Endothelial cell of hepatic sinusoid (primary cell): ENCODE measurements at regions not wholly inside any gene's neighbourhood (a gene's known extent, or its start where the extent isn't known, plus 50 kb on each side); places are given as distances from the start of the nearest gene placed in this dataset.
"Not testable (repeated sequence)": the region's sequence is repeated elsewhere in the genome, so short reads cannot be mapped to it uniquely, and the experiment has no call there.

Source experiments
- in situ Hi-C: cut with HindIII; loops from 2 replicates; pipeline ENCODE4 v1.10.0; 2017; ENCODE audit warnings: low sequenced_read_pairs

DNA sequence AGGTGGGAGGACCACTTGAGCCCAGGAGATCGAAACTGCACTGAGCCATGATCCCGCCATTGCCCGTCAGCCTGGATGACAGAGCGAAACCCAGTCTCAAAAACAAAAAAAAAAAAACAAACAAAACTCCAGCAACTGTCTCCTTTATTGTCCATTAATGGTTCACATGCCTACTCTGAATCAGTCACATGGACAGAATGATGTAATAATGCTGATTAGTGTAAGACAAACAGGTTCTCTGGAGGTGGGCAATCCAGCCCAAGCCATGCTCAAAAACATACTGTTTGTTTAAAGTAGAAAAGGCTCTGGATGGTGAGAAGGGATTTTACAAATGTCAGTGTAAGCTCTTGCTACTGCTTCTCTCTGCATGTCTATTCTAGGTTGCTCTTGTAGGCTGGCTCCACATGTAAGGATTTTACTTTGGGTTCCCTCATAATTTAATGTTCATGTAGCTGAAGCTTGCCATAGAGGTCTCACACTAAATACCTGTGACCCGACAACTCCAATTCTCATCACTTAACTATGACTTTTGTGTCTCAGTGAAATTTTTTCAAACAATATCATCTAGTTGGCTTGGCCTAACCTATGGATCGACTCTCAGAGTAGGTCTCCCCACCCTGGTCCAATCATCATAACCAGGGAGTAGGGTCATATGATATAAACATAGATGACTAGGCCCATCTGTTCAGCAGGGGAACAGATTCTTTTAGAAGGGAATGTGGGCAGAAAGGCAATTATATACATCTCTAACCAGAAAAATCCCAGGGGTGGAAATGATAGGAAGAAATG lies 83.9 kb upstream of the SLC39A10 start:
- in situ Hi-C loops = no loop called here

- in situ Hi-C loops = no loop called here
Measured at GRCh38 chr2:195570329-195570728, 86.7 kb upstream of the SLC39A10 start.

DNA sequence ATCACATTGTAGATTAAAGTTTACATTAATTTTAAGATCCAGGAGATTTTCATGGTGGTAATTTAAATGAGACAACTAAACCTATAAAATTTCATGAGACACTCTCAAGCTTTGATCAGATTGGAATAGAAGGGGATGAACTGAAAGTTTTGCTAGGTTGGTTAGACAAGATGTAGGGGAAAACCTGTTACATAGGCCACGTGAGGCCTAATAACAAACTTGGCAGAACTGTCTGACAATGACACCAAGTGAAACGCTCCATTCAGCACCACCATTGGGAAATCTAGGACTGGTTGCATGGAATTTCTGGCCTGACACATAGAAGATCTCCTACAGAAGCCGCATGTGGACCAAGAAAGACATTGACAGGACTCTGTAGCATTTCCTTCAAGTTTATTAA lies 87.8 kb upstream of the SLC39A10 start:
- in situ Hi-C loops = no loop called here

DNA sequence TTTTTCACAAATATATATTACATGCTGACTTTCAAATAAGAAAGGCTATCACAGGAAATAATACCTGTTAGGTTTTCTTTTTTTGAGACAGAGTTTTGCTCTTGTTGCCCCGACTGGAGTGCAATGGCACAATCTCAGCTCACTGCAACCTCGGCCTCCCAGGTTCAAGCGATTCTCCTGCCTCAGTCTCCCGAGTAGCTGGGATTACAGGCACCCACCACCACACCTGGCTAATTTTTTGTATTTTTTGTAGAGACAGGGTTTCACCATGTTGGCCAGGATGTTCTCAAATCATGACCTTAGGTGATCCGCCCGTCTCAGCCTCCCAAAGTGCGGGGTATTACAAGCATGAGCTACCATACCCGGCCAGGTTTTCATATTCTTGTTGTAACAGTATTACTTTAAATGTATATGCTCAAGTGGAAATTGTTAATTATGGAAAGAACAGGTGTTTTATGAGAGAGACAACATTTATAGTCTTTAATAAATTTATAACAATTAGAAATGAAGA lies 92.3 kb upstream of the SLC39A10 start:
- in situ Hi-C loops = not testable (repeated sequence)

GRCh38 chr2:195563857-195564512 lies 93.0 kb upstream of the SLC39A10 start:
- in situ Hi-C loops = no loop called here

DNA sequence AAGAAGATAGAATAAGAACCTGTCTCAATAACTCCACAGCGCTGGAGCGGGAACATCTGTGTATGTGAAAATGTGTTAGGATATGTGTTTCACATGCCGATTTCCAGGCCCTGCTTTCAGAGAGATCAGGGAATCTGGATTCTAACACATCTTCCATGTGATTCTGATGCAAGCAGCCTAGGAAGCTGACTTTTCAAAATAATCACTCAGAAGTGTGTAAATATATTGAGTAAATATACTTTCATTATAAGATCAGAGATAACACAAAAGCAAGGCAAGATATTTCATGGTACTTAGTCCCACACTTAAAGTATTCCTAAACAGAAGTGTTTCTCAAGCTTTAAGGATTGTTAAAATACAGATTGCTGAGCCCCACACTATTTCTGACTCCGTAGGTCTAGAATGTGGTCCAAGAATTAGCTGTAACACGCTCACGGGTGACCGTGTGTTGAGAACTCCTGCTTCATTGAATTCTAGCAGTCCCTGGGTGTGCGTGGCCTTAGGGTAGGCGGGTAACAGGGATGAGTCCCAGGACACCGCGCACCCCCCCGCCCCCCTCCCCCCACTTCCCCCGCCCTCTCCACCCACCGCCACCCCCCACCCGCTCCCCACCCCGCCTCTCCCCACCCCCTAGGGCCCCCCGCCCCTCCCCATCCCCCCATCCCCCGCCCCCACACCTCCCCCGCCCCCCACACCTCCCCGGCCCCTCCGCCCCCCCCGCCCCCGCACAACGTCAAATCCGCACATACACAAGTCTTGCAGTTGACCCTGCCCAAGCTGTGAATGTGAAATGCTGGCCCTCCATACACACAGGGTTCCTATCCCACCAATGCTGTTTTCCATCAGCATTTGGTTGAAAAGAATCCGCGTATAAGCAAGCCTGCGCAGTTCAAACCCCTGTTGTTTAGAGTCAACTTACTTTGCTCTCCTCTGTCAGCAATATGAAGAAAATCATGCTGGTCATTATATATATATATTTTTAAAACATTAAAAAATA lies 94.2 kb upstream of the SLC39A10 start:
- in situ Hi-C loops = no loop called here

- in situ Hi-C loops = no loop called here
Measured at GRCh38 chr2:195561116-195561921, 95.7 kb upstream of the SLC39A10 start.

DNA sequence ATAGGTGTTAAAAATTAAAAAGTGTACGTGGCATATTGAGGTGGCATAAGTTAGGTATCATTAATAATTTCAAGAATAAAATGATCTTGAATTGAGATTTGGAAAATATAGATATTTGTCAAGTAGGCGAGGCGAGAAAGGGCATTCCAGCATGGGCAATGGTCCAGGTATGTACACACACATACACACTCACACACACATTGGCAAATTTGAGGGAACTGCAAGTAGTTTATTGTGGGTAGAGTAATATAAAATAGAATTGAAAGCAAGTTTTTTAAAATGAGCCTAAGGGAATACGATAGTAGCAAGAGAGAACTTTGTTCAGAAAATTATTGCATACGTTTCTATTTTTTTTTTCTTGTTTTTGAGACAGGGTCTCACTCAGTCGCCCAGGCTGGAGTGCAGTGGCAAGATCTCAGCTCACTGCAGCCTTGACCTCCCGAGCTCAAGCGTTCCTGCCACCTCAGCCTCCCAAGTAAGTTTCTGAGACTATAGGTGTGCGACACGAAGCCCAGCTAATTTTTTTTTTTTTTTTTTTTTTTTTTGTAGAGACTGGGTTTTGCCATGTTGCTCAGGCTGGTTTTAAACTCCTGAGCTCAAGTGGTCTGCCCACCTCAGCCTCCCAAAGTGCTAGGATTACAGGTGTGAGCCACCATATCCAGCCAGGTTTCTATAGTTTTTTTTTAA lies 96.7 kb upstream of the SLC39A10 start:
- in situ Hi-C loops = no loop called here

GRCh38 chr2:195559431-195559914 lies 97.6 kb upstream of the SLC39A10 start:
- in situ Hi-C loops = no loop called here

- in situ Hi-C loops = no loop called here
Measured at GRCh38 chr2:195555971-195556370, 101.1 kb upstream of the SLC39A10 start.

GRCh38 chr2:195552581-195552980 lies 104.4 kb upstream of the SLC39A10 start:
- in situ Hi-C loops = no loop called here

DNA sequence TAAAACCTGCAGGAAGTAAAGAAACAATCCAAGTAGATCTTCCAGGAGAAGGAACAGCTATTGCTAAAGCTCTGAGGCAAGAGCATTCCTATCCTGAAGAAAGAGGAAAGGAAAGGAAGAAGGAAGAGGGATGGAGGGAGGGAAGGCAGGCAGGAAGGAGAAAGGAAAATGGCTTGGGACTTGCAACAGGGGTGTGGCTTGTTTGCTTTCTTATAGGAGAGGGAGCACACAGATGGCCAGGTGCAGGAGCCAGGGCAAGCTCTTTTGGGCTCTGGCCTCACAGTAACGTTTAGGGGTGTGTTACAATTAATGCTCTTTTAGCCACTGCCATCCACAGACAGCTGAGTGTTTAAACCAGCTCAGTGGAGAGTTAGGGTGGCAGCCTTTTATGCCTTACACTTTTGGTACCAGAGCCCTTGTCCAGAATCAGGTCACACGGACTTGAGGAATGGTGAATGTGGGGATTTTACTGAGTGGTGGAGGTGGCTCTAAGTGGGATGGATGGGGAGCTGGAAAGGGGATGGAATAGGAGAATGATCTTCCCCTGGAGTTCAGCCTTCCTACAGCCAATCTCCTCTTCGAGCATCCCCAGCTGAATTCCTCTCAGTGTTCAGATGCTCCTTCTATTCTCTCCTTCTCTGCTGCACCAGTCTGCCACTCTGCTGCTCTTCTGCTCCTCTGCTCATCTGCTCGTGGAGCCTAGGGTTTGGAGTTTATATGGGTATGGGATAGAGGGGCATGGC lies 108.7 kb upstream of the SLC39A10 start:
- in situ Hi-C loops = no loop called here

- in situ Hi-C loops = not testable (repeated sequence)
Measured at GRCh38 chr2:195547268-195547840, 109.7 kb upstream of the SLC39A10 start.

DNA sequence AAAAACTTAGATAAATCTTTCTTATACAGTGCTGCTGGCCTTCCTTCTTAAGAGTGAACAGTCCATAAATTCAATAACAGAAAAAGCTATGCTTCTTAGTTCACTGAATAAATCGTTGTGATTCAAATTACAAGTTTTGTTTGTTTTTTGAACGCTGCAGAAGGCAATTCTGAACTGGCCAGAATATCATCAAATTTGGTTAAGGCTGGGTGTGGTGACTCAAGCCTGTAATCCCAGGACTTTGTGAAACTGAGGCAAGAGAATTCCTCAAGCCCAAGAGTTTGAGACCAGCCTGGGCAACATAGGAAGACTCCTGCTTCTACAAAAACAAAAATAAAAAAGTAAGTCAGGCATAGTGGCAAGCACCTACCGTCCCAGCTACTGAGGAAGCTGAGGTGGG lies 111.2 kb upstream of the SLC39A10 start:
- in situ Hi-C loops = no loop called here

DNA sequence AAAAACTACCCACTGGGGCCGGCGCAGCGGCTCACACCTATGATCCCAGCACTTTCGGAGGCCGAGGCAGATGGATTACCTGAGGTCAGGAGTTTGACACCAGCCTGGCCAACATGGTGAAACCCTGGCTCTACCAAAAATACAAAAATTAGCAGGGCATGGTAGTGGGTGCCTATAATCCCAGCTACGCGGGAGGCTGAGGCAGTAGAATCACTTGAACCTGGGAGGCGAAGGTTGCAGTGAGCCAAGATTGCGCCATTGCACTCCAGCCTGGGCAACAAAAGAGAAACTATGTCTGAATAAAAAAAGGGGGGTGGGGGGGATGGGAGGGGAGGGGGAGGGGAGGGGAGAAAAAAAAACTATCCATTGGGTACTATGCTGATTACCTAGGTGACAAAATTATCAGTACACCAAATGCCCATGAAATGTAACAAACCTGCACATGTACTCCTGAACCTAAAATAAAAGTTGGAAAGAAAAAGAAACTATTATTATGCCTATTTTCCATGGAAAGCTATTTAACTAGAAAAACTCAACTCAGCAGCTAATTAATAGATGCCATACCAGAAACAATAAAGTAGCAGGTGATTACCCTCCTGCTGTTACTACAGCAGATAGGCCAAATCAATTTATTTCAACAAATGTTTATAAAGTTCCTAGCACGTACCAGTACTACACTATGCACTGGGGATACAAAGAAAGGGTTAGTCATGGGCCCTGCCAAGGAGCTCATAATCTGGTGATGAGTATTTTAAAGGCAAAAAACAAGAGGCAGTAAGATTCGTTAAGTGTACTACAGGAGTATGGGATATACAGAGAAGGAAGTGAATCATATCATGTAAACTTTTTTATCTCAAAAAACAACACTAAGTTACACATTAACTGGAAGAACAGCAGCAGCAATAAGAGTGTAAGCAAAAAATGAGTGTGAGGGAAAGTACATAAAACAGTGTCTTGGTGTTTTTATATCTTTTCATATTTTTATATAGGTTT lies 112.8 kb upstream of the SLC39A10 start:
- in situ Hi-C loops = no loop called here

GRCh38 chr2:195543063-195543462 lies 114.0 kb upstream of the SLC39A10 start:
- in situ Hi-C loops = no loop called here

GRCh38 chr2:195542067-195542466 lies 115.0 kb upstream of the SLC39A10 start:
- in situ Hi-C loops = no loop called here
